Mesenchymal stem cell (in vitro differentiated cells and primary cell): ENCODE measurements at regions not wholly inside any gene's neighbourhood (a gene's known extent, or its start where the extent isn't known, plus 50 kb on each side); places are given as distances from the start of the nearest gene placed in this dataset.

Experiments used
- DNase-seq: peaks from one replicate; pipeline ENCODE4 v3.0.0-alpha.2; 2013
- H2AFZ ChIP-seq: one replicate; pipeline ENCODE4 v1.6.1; 2013; ENCODE audit warnings: low read depth, mild to moderate bottlenecking, control low read depth, inconsistent platforms, low read length, moderate library complexity
- H2AK5ac ChIP-seq: 2 replicates; pipeline ENCODE4 v1.6.1; 2013; ENCODE audit warnings: low read length, moderate library complexity, mild to moderate bottlenecking, inconsistent platforms; ENCODE audit not compliant: severe bottlenecking
- H2BK120ac ChIP-seq: one replicate; pipeline ENCODE4 v1.6.1; 2013; ENCODE audit warnings: low read depth, mild to moderate bottlenecking, inconsistent platforms, low read length, moderate library complexity
- H2BK12ac ChIP-seq, 2 experiments: one replicate each; pipeline ENCODE4 v1.6.1; 2013; ENCODE audit warnings: inconsistent platforms in 2 of 2, low read length in 2 of 2, mild to moderate bottlenecking in 2 of 2, moderate library complexity in 2 of 2, control low read depth in 1 of 2
- H2BK15ac ChIP-seq: one replicate; pipeline ENCODE4 v1.6.1; 2013; ENCODE audit warnings: mild to moderate bottlenecking, low read depth, inconsistent platforms; ENCODE audit not compliant: poor library complexity, severe bottlenecking
- H2BK5ac ChIP-seq: 2 replicates; pipeline ENCODE4 v1.6.1; 2013; ENCODE audit warnings: low read depth, mild to moderate bottlenecking, low read length, control low read depth, inconsistent platforms; ENCODE audit not compliant: poor library complexity, severe bottlenecking
- H3K14ac ChIP-seq, 2 experiments: one replicate each; pipeline ENCODE4 v1.6.1; 2013; ENCODE audit warnings: inconsistent platforms in 2 of 2, low read length in 2 of 2, control low read depth in 1 of 2, mild to moderate bottlenecking in 1 of 2, moderate library complexity in 1 of 2
- H3K18ac ChIP-seq, 2 experiments: one replicate each; pipeline ENCODE4 v1.6.1; 2013; ENCODE audit warnings: inconsistent platforms in 2 of 2, low read length in 2 of 2, control low read depth in 1 of 2, low read depth in 1 of 2, mild to moderate bottlenecking in 1 of 2
- H3K23ac ChIP-seq, 2 experiments: one replicate each; pipeline ENCODE4 v1.6.1; 2013; ENCODE audit warnings: inconsistent platforms in 2 of 2, low read length in 2 of 2, mild to moderate bottlenecking in 2 of 2, moderate library complexity in 2 of 2, control low read depth in 1 of 2
- H3K27ac ChIP-seq: 2 replicates; pipeline ENCODE4 v1.5.1; 2013; ENCODE audit warnings: mild to moderate bottlenecking, moderate library complexity, low read length, control low read depth, inconsistent platforms; ENCODE audit not compliant: poor library complexity, severe bottlenecking
- H3K27me3 ChIP-seq, 2 experiments: 2 replicates each; pipeline versions ENCODE4 v1.6.1 to v1.7.0; 2013; ENCODE audit warnings: low read length in 2 of 2, mild to moderate bottlenecking in 2 of 2, moderate library complexity in 2 of 2, control low read depth in 1 of 2, inconsistent platforms in 1 of 2; ENCODE audit not compliant: control insufficient read depth in 1 of 2, insufficient read depth in 1 of 2
- H3K36me3 ChIP-seq, 2 experiments: 2 replicates each; pipeline versions ENCODE4 v1.6.1 to v1.7.0; 2013; ENCODE audit warnings: low read length in 2 of 2, control low read depth in 1 of 2, inconsistent platforms in 1 of 2, low read depth in 1 of 2, mild to moderate bottlenecking in 1 of 2; ENCODE audit not compliant: insufficient read depth in 2 of 2, control insufficient read depth in 1 of 2
- H3K4ac ChIP-seq, 2 experiments: one replicate each; pipeline ENCODE4 v1.6.1; 2013; ENCODE audit warnings: inconsistent platforms in 2 of 2, low read length in 2 of 2, mild to moderate bottlenecking in 2 of 2, moderate library complexity in 2 of 2, control low read depth in 1 of 2, low read depth in 1 of 2
- H3K4me1 ChIP-seq: 2 replicates; pipeline ENCODE4 v1.6.1; 2013; ENCODE audit warnings: low read depth, low read length, control low read depth; ENCODE audit not compliant: control insufficient read depth, insufficient read depth
- H3K4me2 ChIP-seq: 2 replicates; pipeline ENCODE4 v1.6.1; 2013; ENCODE audit warnings: low read length, mild to moderate bottlenecking, inconsistent platforms; ENCODE audit not compliant: poor library complexity, severe bottlenecking
- H3K4me3 ChIP-seq, 2 experiments: 2 replicates each; pipeline versions ENCODE4 v1.5.1 to v1.7.0; 2013; ENCODE audit warnings: low read length in 2 of 2, mild to moderate bottlenecking in 2 of 2, control low read depth in 1 of 2, low read depth in 1 of 2; ENCODE audit not compliant: insufficient read depth in 1 of 2
- H3K79me1 ChIP-seq: replicated peaks from 2 replicates; pipeline ENCODE4 v1.6.1; 2013; ENCODE audit warnings: mild to moderate bottlenecking, control low read depth, low read length, inconsistent platforms; ENCODE audit not compliant: poor library complexity, severe bottlenecking
- H3K9ac ChIP-seq: 2 replicates; pipeline ENCODE4 v1.7.0; 2013; ENCODE audit warnings: mild to moderate bottlenecking, low read length, moderate library complexity
- H3K9me3 ChIP-seq: 2 replicates; pipeline ENCODE4 v1.7.0; 2013; ENCODE audit warnings: mild to moderate bottlenecking, low read length; ENCODE audit not compliant: control insufficient read depth
- H4K8ac ChIP-seq: one replicate; pipeline ENCODE4 v1.6.1; 2013; ENCODE audit warnings: inconsistent platforms, mild to moderate bottlenecking, low read length, moderate library complexity
- H4K91ac ChIP-seq: one replicate; pipeline ENCODE4 v1.6.1; 2013; ENCODE audit warnings: mild to moderate bottlenecking, low read length, inconsistent platforms
- WGBS: methylation state at CpG from one replicate; pipeline ENCODE4 v1.1.7; 2013; ENCODE audit warnings: mixed read lengths; 5-methylcytosine and 5-hydroxymethylcytosine counted together

- no CpG with 5 or more reads among the region's 1 CpG for WGBS
- Histone ChIP-seq H3K4ac (no peak overlapping the region), H4K91ac (no peak overlapping the region), H3K9me3 (no peaks in the 10 kb centered on the region), H2AFZ (no peak overlapping the region), H3K4me2 (no peak overlapping the region), H3K27ac (no peak overlapping the region), H4K8ac (no peak overlapping the region), H2BK5ac (no peak overlapping the region), H2BK120ac (no peak overlapping the region), H3K4me3 (no peak overlapping the region), H2BK15ac (no peak overlapping the region), H3K79me1 (no peaks in the 10 kb centered on the region), H2BK12ac (no peak overlapping the region), H3K18ac (no peak overlapping the region), H3K27me3 (no peaks in the 10 kb centered on the region), H3K4me1 (peaks cover 1% of the 10 kb centered on the region), H3K14ac (no peak overlapping the region), H3K36me3 (no peaks in the 10 kb centered on the region), H3K9ac (no peak overlapping the region), H2AK5ac (no peak overlapping the region), H3K23ac (no peak overlapping the region)
- no peak for DNase-seq
Measured at GRCh38 chr4:156420623-156421022, 467.0 kb upstream of the CTSO start.

- Histone ChIP-seq H3K4me2 (no peak overlapping the region), H4K91ac (no peak overlapping the region)
Measured at GRCh38 chr4:156419080-156419685, 465.5 kb upstream of the CTSO start.

GRCh38 chr4:156414406-156414805 lies 460.7 kb upstream of the CTSO start:
- Histone ChIP-seq H3K4me1 (no peaks in the 10 kb centered on the region), H3K36me3 (no peaks in the 10 kb centered on the region), H2BK120ac (no peak overlapping the region), H2AFZ (no peak overlapping the region), H3K4me3 (no peak overlapping the region), H2BK12ac (no peak overlapping the region), H3K27ac (no peak overlapping the region), H3K79me1 (no peaks in the 10 kb centered on the region), H3K27me3 (no peaks in the 10 kb centered on the region), H3K9ac (no peak overlapping the region), H3K4me2 (no peak overlapping the region), H3K18ac (no peak overlapping the region), H3K9me3 (no peaks in the 10 kb centered on the region), H4K91ac (no peak overlapping the region), H4K8ac (no peak overlapping the region), H2BK5ac (no peak overlapping the region), H2AK5ac (no peak overlapping the region), H2BK15ac (no peak overlapping the region), H3K4ac (no peak overlapping the region), H3K23ac (no peak overlapping the region), H3K14ac (no peak overlapping the region)
- no peak for DNase-seq

More at GRCh38 chr4:156419080-156419685, 465.5 kb upstream of the CTSO start:
- no peak overlapping the region for H2BK5ac ChIP-seq
- H3K18ac ChIP-seq, result no peak overlapping the region
- no peak overlapping the region for H2BK120ac ChIP-seq
- no peak overlapping the region for H3K4me3 ChIP-seq
- no peak overlapping the region for H3K14ac ChIP-seq
- H3K23ac ChIP-seq, result no peak overlapping the region
- H3K4ac ChIP-seq, result no peak overlapping the region
- no peak overlapping the region for H2AK5ac ChIP-seq
- H2AFZ ChIP-seq, result no peak overlapping the region
- peaks cover 1% of the 10 kb centered on the region for H3K4me1 ChIP-seq
- H3K79me1 ChIP-seq, result no peaks in the 10 kb centered on the region
- no peak overlapping the region for H2BK15ac ChIP-seq
- no peak overlapping the region for H4K8ac ChIP-seq
- H3K9me3 ChIP-seq, result no peaks in the 10 kb centered on the region
- no peaks in the 10 kb centered on the region for H3K36me3 ChIP-seq
- no peaks in the 10 kb centered on the region for H3K27me3 ChIP-seq
- no peak overlapping the region for H3K9ac ChIP-seq
- no peak overlapping the region for H2BK12ac ChIP-seq
- DNase-seq, result peak; percentile 22
- H3K27ac ChIP-seq, result no peak overlapping the region
- WGBS, result 66% methylated on average over 2 of the region's 2 CpGs

- H3K4me1 ChIP-seq, result no peaks in the 10 kb centered on the region
- no peak overlapping the region for H2BK15ac ChIP-seq
- H3K23ac ChIP-seq, result no peak overlapping the region
- no peak overlapping the region for H3K18ac ChIP-seq
- H3K9ac ChIP-seq, result no peak overlapping the region
- no peak overlapping the region for H4K91ac ChIP-seq
- no peak overlapping the region for H3K4ac ChIP-seq
- H3K4me3 ChIP-seq, result no peak overlapping the region
- no peak overlapping the region for H2BK120ac ChIP-seq
- no peak overlapping the region for H2BK5ac ChIP-seq
- H4K8ac ChIP-seq, result no peak overlapping the region
- 75% methylated on average over 2 of the region's 3 CpGs for WGBS
- DNase-seq, result peak; percentile 22
- no peaks in the 10 kb centered on the region for H3K27me3 ChIP-seq
- no peak overlapping the region for H3K27ac ChIP-seq
- no peaks in the 10 kb centered on the region for H3K9me3 ChIP-seq
- no peak overlapping the region for H2AFZ ChIP-seq
- H3K4me2 ChIP-seq, result no peak overlapping the region
- no peak overlapping the region for H2BK12ac ChIP-seq
- H3K36me3 ChIP-seq, result no peaks in the 10 kb centered on the region
- H3K79me1 ChIP-seq, result no peaks in the 10 kb centered on the region
- no peak overlapping the region for H2AK5ac ChIP-seq
- no peak overlapping the region for H3K14ac ChIP-seq
Measured at GRCh38 chr4:156413239-156414135, 459.8 kb upstream of the CTSO start.
